HepG2 (cell line): ENCODE measurements at regions not wholly inside any gene's neighbourhood (a gene's known extent, or its start where the extent isn't known, plus 50 kb on each side); places are given as distances from the start of the nearest gene placed in this dataset.

Experiments used
- small RNA-seq, 3 experiments: library from RNA; depleted of rRNA; stranded (forward); fragments of <200 nt; gene quantifications; one replicate each; pipeline ENCODE3, GENCODE V24; 2012; ENCODE audit warnings: low read depth in 2 of 3, low replicate concordance in 1 of 3; ENCODE audit not compliant: insufficient read length in 3 of 3, insufficient read depth in 2 of 3

Small RNA genes in the stretch of these regions (small RNA-seq; reads per million reads assigned to genes)
- gene AC104229.1, result 0 reads per million in 3 experiments
